Renal cortex interstitium (tissue), 11 donors: ENCODE measurements at regions not wholly inside any gene's neighbourhood (a gene's known extent, or its start where the extent isn't known, plus 50 kb on each side); places are given as distances from the start of the nearest gene placed in this dataset.

ENCODE experiments used
- DNase-seq, 11 donors: peaks; one replicate each; pipeline ENCODE4 v3.0.0-alpha.2; 2013; ENCODE audit warnings: low read depth in 9 of 11, low spot score in 4 of 11; ENCODE audit errors: extremely low read depth in 1 of 11

DNA sequence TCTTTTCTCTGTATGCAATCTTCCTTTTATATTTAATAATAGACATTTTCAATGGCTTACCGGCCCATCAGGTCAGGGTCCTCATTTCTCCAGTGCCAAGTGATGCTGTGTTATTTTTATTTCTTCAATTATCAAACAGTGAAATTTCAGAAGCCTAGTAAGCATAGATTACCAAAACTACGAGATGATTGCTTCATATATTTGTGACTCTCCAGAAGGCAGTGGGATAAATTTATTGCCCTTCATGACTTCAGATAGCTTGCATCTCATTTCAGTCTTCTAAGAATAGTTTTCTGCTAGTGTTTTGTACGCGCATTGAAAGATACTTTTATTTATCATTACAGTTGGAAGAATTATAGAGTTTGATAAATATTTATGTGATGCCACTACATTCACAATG is 139.6 kb downstream of the FAT3 start:
- no peak for DNase-seq

- no peak for DNase-seq
These were observed 151.6 kb downstream of the FAT3 start for GRCh38 chr11:92376146-92376599.

- no peak for DNase-seq
These were observed 152.1 kb downstream of the FAT3 start for GRCh38 chr11:92376680-92377079.

DNA sequence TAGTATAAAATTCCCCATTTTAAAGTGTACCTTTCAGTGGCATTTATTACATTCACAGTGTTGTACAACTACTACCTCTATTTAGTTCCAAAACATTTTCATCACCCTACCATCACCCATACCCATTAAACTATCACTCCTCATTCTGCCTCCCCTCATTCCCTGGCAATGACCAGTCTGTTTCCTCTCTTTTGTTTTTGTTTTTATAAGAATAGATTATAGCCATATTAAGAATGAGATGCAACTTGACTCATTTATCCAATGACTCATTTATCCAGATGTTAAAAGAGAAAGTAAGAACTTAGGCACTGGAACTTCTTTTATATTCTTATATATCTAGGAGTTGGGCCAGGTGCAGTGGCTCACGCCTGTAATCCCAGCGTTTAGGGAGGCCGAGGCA is 156.3 kb downstream of the FAT3 start:
- DNase-seq: no peak

DNA sequence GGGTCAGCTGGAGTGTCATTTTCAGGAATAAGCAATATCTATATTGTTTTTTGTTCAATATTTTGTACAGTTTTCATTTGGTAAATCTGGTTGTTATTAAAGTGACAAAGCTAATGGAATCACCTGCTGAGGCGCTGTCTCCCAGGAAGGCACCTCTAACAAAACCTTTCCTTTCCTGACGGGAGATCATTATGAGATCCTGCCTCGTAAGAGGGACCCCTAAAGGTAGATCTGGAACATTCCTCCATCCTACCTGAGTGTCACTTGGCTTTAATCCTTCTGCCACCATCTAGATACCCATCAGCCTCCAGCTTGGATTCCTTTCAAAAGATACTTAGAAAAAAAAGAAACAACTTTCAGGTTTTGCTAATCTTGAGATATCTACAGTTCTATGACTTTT is 157.7 kb downstream of the FAT3 start:
- DNase-seq: no peak

DNA sequence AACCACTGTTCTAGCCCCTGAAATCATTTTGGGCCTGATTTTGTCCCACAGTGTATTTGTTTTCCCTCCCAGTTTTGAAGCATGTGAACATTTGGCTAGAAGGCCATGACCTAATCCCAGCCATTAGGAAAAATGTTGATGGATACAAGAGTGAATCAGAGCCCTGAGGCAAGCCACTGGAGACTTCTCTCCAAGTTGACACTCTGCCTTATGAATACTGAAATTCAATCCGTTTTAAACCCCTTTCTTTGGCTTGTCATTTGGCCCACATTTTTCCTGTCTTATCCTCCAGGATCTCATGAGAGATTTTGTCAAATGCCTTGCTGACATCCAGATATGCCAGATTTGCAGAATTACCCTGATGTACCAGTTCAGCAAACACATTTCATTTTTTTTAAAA is 158.8 kb downstream of the FAT3 start:
- DNase-seq: no peak

DNA sequence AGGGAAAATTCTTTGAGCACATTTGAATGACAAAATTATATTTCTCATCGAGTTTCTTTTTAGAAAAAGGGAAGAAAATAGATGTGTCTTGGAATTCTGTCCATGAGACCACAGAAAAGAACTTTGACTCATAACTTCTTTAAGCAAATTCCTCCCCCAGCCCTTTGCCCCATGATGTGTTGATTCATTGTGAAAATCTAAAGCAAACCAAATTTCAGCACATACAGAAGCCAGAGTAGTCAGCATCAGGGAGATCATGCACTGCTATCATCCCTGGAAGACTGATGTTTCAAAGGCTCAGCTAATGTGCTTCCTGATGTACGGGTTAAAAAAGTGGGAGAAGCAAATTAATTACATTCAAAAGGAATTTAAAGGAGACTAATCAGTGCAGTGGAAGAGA is 159.7 kb downstream of the FAT3 start:
- DNase-seq: no peak

- no peak for DNase-seq
These were observed 160.2 kb downstream of the FAT3 start for GRCh38 chr11:92384802-92385201.

DNA sequence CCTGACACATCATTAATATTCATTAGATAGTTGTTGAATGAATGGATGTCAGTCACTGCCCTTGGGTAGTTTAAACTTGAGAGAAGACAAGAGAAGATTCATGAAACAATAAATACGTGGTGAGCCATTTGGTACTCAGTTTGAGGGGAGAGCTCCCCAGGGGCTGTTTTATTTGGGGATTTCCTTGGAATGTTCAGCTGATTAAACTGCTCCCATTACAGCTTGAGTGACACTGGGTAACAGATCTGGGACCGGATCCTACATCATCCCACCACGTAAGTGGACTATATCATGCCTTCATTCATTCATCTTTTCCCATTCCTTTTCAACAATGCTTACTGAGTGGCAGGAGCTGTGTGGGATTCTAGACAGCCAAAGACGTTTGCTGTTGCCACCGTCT is 162.0 kb downstream of the FAT3 start:
- no peak for DNase-seq

- DNase-seq: no peak
These were observed 163.2 kb downstream of the FAT3 start for GRCh38 chr11:92387859-92388258.

- DNase-seq: no peak
These were observed 163.8 kb downstream of the FAT3 start for GRCh38 chr11:92388380-92388779.

- DNase-seq: no peak
These were observed 166.2 kb downstream of the FAT3 start for GRCh38 chr11:92390783-92391182.

GRCh38 chr11:92391364-92391763 is 166.7 kb downstream of the FAT3 start:
- no peak for DNase-seq

GRCh38 chr11:92391808-92392207 is 167.2 kb downstream of the FAT3 start:
- DNase-seq: no peak

DNA sequence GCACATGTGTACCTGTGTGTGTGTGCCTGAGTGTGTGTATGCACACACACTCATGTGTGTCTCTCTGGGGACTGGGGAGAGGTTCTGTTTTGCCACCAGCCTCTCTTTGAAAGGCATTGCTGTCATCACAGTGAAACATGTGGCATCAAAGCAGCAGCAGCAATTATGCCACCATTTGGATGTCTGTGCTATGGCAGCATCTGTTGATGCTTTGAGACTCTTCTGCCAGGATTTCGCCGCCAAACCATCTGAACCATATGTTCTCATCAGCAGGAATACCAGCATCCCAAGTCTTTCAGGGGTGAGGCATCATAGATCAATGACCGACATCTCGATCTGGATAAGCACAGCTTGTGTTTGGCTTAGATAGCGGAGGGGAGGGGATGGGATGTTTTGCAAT is 168.6 kb downstream of the FAT3 start:
- DNase-seq: no peak

- DNase-seq: no peak
These were observed 171.5 kb downstream of the FAT3 start for GRCh38 chr11:92396133-92396532.

- no peak for DNase-seq
These were observed 172.7 kb downstream of the FAT3 start for GRCh38 chr11:92397221-92397755.

DNA sequence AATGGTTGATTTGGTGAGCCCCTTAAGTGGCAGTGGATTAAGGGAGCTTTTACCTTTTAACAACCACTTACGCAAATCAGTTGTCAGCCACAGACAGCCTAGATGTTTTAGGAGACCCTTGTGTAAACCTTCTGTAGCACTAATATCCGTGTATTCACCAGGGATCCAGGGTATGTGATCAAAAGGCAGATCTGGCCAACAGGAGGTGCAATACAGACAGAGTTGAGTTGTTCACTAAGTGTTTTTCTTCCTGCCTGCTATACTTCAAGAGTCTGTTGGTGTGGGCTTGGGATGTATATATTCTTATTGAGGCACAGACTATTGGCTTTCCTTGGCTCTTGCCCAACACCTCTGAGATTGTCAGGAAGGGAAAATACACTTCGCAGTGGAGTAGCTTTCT is 175.1 kb downstream of the FAT3 start:
- DNase-seq: no peak

DNA sequence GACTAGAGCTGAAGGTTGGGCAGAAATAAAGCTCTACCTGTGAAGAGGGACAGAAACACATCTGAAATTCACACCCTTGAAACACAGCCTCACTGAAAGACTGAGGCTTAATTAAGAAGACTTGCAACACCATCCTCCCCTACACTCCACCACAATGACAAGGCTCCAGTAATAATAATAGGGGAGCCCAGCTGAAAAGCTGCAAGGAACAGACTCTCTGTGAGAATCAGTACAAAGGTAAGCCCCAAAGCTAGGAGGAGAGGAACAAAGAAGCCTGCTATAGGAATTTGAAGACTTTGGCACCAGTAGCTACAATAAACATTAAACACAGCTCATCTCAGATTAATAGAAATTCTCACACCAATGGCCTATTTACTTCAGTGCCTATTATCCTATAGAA is 176.9 kb downstream of the FAT3 start:
- DNase-seq: no peak

GRCh38 chr11:92406472-92406871 is 181.9 kb downstream of the FAT3 start:
- no peak for DNase-seq

DNA sequence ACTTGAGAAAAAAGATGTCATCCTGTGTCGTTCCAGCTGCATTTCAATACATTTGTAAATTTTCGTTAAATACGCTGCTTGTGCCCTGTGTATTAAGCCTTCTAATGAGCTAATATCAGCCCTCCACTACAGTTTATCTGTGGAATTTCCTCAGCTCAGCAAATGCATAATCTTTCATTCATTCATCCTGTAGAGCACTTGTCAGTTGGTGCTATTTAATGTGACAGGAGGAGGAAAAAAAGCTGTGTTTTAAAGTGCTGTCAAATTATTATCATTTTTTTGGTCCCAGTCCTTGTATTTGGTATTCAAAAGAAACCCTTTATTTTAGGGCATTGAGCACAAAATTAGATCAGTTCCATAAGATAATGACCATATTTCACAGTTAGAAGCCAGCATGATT is 184.7 kb downstream of the FAT3 start:
- no peak for DNase-seq

GRCh38 chr11:92409956-92410355 is 185.3 kb downstream of the FAT3 start:
- DNase-seq: no peak
